ENCODE measurements at regions not wholly inside any gene's neighbourhood (a gene's known extent, or its start where the extent isn't known, plus 50 kb on each side); places are given as distances from the start of the nearest gene placed in this dataset.
A peak's percentile ranks its signal among the peaks of the same experiment; 100 is the strongest.
"Not testable (repeated sequence)": the region's sequence is repeated elsewhere in the genome, so short reads cannot be mapped to it uniquely, and the experiment has no call there.

DNA sequence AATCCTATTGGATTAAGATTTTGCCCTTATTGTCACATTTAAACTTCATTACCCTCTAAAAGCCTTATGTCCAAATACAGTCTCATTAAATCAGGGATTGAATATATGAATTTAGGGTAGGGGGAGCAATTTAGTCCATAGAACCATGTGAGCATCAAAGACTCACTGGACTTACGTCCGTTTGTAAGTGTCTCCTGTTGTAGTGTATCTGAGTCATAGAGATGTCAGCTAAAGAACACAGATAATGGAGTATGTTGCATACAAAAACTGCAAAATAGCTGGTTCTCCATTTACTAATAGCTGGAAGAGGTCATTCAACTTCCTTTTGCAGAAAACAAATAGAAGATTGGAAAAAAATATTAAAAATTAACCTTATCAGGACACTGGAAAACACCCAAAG is 599.1 kb upstream of the SOX9 start:
- no peak for DNase-seq

DNA sequence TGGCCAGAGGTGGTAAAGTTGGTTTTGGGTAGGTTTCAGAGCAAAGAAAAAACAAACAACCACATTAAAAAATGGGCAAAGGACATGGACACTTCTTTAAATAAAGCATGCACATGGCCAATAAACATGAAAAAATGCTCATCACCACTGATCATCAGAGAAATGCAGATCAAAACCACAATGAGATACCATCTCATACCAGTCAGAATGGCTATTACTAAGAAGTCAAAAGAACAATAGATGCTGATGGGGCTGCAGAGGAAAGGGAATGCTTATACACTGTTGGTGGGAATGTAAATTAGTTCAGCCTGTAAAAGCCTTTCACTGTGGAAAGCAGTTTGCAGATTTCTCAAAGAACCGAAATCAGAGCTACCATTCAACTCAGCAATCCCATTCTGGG is 598.4 kb upstream of the SOX9 start:
- DNase-seq, result no peak

DNA sequence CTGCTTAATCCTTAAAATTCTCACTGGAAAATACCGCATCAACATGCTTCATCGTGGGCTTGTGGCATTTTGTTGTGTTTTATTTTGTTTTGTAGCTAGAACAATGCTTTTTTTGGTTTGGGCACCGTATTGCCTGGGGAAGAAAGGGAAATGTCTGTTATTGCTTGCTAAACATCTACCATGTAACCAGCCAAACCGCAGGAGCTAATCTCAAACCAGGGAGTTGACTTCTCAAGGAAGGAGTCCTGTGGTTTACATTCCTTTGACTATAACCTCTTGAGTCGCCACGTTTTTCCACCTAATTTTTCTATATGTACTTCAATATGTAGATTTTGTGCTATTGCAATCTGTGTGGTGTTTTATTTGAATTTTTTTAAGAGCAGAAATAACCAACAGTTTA is 593.5 kb upstream of the SOX9 start:
- no peak for DNase-seq

DNA sequence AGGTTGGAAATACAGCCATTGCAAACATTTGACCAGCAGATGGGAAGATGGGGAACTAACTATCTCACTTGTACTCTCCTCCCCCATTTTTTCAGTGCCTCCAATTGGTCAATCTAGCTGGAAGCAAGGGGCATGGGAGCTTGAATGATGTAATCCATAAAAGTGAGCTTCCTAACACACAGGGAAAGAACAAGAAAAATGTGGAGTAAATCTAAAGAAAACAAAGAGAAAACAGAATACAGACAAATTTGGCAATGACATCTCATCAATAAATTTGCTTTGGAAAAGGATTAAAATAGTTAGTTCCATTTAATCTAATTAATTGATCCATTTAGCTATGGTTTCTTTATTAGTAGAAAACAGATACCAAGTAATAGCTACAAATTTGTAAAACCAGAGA is 592.6 kb upstream of the SOX9 start:
- DNase-seq, result no peak

DNA sequence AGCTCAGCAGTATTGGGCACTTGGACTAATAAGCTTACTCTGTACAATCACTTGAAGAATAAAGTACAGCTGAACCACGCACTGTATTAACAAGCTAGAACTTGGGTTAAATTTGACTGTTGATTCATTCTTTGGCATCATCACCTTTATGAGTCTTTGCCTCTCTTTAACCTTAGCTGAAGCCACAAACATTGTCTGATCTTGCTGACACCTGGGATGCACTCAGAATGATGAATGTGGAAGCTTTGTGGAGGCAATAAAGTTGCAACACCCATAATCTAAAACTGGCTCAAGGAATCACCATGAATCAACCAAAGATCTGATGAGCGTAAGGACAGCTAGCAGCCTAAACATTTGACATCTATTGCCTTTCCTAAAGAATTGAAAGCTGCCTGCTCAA is 590.6 kb upstream of the SOX9 start:
- DNase-seq, result no peak

DNA sequence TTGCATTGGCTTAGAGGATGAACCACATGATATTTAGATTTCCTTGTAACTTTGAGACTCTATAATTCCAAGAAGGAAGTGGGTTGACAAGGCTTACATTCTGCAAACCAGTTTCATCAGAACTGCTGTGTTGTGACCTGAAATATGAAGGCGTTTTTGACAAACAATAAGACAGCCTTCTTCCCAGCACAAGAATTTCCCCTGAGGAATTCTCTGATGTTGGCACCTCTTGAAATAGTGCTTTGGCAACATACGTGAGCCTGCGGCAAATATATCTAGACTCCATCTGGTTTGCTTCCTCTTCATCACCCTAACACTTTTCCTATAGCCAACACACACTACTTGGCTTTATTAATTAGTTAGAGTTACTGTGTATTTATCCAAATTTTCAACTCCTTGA is 585.5 kb upstream of the SOX9 start:
- peak in 1 of 2 donors; percentile 19 for DNase-seq

DNA sequence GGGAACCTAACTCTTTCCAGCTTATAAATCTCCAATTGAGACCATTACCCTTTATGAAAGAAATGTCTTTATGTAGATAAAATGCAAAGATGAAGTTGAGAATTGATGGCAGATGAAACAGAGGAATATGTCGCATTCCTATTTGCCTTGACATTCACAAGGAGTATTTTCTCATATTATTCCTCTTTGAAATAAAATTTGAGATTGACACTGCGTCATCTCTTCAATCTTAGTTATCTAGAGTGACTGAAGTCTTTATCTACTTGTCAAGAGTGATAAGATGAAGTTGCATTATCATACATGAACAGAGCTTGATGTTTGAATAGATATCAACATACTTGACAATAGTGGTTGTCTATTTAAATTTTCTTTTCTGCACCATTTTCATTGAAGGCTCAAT is 574.4 kb upstream of the SOX9 start:
- DNase-seq, result no peak

DNA sequence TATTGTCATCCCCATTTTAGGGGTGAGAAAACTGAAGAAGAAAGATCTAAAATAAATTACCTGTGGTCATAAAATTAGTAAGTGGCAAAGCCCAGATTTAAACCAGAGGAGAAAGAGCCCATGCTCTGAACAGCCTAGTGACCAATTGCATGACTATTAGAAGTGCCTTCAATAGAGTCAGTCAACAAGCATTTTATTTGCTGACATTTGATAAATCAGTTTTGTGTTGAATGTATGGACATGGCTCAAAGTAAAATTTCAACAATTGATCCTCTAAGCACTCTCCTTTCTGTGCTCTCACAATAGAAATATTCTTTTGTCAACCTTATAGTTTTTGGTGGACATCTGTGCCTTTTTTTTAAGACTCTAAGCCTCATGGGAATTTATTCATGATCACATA is 572.9 kb upstream of the SOX9 start:
- DNase-seq, result no peak

DNA sequence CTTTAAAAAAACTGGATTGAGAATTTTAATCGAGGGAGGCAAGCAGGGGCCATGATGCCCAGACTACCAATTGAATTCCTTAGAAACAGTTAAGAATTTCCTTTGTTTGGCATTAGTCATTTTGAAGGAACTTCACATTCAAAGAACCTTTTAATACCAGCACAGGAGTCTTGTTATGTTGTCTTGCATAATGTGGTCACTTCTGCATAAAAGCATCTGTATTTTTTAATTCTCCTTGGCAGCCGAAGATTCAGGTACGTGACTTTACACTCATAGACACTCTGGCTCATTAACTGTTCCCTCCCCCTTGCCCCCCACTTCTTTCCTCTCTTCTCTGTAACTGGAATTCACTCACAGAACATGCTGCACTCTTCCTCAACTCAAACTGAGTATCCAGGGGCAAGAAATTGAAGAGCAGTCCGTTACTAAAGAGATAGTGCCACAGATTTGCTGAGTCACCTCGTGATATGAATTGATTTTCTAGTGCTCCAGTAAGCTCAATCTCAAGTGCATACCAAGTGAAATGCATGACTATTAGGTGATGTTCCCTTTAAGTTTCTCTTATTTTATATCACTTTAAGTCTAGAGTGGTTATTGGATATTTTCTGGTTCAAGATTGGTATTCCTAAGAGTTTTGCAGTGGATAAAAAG is 572.2 kb upstream of the SOX9 start:
- no peak for DNase-seq

DNA sequence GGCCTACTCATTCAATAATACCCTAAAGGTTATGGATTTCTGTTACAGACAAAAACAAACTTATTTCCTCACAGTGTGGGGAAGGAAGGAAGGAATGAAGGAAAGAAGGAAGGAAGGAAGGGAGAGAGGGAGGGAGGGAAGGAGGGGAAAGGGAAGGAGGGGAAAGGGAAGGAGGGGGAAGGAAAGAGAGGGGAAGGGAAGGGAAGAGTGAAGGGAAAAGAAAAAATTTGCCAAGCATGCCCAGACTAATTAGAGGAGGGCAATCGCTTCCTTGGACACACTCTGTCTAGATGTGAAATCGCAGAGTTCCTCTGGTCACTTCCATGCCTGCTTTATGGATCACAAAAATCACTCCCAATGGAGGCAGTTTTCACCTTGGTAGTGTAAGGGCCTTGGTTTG is 570.1 kb upstream of the SOX9 start:
- DNase-seq, result no peak

DNA sequence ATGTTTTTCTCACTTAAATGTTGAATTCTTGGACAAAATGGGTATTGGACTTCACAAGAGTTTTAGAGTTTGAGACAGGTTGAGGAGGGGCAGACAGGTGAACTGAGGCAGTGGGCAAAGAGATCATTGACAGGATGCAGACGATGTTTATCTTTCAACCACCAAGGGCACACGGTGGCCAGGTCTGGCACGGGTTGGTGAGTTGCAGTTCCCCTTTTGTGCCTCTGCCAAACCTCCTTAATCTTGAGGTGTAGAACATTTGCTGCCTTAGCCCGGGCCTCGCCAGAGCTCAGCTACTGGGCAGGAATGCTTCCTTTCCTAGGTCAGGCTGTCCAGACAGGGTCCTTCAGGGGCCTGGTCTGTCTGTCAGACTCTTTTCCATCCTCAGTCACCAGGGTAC is 567.4 kb upstream of the SOX9 start:
- no peak for DNase-seq

DNA sequence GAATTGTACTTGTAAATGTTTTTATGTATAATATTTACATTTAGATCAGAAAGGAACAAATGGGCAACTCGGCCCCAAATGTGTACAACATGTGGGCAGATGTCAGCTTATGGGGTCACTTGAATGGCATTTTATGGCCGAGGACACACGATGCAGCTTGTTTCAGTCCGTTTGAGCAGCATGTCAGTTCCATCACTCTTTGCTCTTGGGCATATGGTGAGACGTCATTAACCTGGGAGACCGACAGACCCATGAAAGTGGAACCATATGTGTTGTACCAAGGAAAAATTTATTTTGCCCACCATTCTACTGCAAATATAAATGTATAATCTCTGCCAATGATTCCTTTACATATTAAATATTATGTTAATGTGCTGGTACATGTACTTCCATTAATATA is 561.9 kb upstream of the SOX9 start:
- DNase-seq, result no peak

DNA sequence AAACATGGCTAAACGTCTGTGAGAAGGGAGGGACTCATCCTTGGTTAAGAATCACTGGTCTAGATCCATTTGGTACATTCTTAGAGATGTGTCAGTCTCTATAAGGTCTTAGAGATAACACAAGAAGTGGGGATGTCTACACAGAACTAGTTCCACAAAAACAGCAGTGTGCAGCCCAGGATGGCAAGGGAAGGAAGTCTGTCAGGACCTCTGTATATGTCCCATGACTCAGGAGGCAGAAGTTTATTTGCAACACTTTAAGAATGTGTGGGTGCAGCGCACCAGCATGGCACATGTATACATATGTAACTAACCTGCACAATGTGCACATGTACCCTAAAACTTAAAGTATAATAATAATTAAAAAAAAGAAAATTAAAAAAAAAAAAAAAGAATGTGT is 548.5 kb upstream of the SOX9 start:
- DNase-seq, result no peak

DNA sequence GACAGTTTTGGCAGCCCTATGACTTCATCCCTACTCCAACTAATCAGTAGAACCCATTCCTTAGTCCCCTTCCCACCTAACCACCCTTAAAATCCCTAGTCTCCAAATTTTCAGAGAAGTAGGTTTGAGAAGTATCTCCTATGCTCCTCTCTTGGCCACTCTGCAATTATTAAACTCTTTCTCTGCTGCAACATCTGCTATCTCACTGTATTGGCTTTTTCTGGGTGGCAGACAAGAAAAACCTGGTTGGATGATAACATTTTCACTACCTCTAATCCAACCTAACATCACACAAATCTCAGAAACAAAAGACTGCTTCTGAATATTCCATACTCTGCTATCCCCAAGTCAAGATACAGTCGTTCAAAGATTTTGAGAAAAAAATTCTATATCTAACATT is 542.4 kb upstream of the SOX9 start:
- no peak for DNase-seq

DNA sequence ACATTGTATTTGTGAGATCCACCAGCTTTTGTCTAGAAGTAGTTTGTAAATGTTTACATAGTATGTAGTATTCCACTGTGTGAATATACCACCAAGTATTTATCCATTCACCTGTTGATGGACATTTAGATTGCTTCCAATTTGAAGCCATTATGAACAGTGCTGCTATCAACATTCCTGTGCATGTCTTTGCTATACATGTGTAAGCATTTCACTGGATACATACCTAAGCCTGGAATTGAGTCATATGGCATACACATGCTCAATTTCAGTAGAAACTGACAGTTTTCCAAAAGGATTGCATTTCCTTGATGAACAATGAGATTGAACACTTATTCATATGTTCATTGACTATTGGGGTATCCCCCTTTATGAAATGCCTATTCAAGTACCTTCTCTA is 540.6 kb upstream of the SOX9 start:
- no peak for DNase-seq

DNA sequence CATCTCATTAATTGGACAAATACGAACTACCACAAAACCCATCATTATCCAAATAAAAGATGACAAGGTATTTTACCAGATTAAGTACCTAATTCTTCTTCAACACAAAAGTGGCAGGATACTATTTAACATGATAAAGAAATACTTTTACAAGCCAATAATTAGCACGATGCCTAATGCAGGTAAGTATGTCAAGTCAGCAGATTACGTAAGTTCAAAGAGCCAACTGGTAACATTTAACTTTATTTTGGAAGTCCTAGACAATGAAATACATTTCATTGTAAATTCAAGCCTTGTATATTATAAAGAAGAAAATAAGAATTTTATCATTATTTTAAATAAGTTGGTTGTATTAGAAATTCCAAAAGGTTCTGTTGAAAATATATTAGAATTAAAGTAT is 535.3 kb upstream of the SOX9 start:
- no peak for DNase-seq

DNA sequence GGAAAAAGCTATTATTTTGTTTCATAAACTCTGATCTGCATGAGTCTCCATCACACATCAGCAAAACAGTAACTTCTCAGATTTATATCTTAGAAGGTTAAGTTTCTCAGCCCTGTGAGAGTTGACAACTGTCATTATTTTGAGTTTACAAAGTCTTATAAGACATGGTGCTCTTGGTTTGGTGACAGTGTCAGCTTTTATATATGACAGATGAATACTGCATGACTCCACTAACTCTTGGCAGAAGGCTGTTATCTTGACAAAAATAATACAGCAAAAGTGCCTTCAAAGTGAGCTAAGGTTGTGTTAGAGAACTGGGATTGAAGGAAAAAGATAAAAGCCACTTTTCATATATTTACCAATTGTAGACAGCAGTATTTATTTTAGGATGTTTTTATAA is 528.4 kb upstream of the SOX9 start:
- no peak for DNase-seq

DNA sequence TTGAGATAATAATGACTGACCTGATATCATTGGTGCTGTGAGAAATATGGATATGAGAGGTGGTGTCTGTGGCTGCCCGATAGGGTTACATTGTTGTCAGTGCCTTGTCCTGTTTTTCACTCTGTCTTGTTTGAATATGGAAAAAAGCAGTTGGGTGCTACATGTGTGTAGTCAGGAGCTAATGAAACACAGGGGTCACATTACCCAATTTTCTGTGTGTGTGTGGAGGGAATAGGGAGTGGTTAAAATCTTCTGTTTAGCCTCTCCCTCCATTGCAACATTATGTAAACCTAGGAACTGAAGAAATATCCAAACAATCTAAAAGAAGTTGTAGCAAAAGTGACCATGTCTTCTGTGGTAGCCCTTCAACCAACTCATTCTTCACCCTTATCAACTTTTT is 527.7 kb upstream of the SOX9 start:
- no peak for DNase-seq

DNA sequence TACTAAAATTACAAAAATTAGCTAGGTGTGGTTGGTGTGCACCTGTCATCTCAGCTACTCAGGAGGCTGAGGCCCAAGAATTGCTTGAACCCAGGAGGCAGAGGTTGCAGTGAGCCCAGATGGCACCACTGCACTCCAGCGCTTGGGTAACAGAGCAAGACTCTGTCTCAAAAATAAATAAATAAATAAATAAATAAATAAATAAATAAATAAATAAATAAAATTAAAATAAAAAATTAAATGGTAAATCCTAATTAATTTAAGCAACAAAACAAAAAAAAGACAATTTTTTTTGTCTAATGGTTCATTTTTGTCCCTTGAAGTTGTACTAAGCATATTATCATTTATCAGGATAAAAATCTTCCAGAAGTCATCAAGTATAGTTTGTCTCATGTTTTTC is 521.2 kb upstream of the SOX9 start:
- not testable (repeated sequence) for DNase-seq

DNA sequence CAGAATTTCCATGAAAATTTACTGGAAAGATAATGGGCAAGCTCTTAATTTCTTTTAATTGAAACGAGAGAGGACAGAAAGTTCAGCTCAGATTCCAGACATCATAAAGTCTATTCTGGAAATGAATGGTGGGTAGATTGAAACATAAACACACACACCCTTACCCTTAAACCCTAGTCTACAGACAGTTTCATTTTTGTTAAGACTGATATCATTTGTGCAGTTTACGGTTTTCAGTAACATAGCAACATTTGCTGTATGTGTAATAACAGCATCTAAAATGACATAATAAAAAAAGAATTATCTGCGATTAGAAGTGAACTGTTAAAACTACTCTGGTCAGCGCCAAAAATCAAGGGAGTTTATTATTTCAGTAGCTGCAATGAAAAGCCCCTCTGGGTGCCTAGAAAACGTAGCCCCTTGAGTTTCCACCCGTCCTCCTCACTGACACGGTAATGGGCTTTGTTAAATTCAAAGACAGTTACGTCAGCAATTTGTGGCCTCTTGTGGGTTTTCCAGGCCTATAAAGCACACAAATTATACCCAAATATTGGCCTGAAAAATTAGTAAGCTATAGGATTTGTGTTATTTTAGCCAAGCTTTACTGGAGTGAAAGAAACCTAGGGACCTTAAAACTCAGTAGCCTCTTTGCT is 520.6 kb upstream of the SOX9 start:
- peak; percentile 16 to 30 for DNase-seq

DNA sequence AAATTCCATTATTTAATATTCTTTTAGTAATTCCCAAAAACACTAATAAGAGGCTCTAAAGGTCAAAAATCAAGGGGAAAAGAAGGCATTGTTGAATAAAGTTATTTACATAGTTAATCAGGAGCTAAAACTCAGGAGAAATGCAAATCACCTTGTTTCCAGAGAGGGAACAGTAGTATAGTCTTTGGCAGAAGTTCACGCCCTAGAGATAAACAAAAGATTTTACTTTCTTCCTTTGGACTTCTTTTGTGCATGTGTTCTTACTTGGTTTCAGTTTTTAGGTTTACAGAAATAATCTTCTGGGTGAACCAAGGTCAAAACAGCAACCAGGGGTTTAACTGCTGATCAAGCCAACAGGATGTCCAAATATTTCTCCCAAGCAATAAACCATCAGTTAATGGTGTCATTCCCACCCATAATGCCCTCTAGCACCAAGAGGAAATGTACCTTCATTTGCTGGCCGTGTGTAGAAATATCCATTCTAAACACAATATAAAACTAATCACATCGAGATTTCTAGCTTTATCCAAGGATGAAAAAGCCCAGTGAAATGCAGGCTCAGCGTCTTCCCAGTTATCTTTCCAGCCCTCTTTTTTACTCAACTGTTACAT is 518.8 kb upstream of the SOX9 start:
- DNase-seq, result no peak

DNA sequence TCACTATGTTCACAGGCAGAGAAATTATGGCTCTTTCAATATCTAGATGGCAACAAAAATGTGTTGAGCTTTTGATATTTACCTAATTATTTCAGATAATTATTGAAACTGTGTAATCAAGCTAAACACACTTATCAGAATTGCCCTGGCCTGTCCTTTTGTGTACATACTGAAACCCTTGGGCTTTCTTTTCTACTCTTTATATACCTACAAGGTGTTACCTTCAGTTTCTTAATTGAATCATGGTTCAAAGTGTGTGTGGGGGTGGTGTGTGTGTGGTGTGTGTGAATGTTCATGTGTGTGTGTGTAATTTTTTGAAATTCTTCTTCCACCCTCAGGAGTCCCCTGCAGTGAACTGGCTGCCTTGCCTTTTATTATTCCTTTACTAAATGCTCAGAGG is 506.8 kb upstream of the SOX9 start:
- no peak for DNase-seq

DNA sequence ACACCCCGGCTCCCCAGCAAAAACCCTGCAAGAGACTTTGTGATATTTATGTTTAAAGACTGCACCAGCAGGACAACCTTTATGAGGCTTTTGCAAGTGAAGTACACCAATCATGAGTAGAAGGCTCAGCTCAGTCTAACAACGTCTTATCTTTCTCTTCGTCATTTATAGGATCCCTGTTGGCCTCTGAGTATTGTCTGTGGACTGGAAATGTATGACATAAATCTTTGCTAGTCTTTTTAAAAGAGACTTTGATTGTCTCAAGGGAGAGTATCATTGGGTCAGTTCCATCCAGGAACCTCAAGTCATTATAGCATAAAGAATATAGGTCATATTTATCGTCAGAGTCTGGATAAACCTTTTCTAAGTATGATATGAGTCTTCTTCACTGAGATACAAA is 505.0 kb upstream of the SOX9 start:
- DNase-seq, result no peak

DNA sequence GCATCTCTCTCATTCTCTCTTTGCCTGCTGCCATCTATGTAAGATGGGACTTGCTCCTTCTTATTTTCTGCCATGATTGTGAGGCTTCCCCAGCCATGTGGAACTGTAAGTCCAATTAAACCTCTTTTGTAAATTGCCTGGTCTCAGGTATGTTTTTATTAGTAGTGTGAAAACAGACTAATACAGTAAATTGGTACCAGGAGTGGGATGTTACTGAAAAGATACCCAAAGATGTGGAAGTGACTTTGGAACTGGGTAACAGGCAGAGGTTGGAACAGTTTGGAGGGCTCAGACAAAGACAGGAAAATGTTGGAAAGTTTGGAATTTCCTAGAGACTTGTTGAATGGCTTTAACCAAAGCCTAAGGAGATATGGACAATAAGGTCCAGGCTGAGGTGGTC is 503.1 kb upstream of the SOX9 start:
- not testable (repeated sequence) for DNase-seq

All from right lung (tissue), 2 donors.